Peyer's patch (tissue), 4 donors: ENCODE measurements at regions not wholly inside any gene's neighbourhood (a gene's known extent, or its start where the extent isn't known, plus 50 kb on each side); places are given as distances from the start of the nearest gene placed in this dataset.

Experiments used
- DNase-seq, 3 donors: peaks; one replicate each; pipeline ENCODE4 v3.0.0-alpha.2; 2017 to 2019
- H3K27ac ChIP-seq, 4 donors: fragments of 200-600 bp; sonication (generic); one replicate each; pipeline ENCODE4 v1.5.1; 2016 to 2019
- H3K27me3 ChIP-seq, 2 donors: fragments of 200-600 bp; sonication (generic); one replicate each; pipeline ENCODE4 v1.5.1; 2019
- H3K36me3 ChIP-seq, 3 donors: fragments of 200-600 bp; sonication (generic); one replicate each; pipeline ENCODE4 v1.5.1; 2016 to 2019
- H3K4me1 ChIP-seq, 4 donors: fragments of 200-600 bp; sonication (generic); one replicate each; pipeline ENCODE4 v1.5.1; 2016 to 2019
- H3K4me3 ChIP-seq, 4 donors: fragments of 200-600 bp; sonication (generic); 1 replicate in 3 of 4; 2 replicates in 1 of 4; pipeline ENCODE4 v1.5.1; 2016 to 2019; ENCODE audit warnings: mild to moderate bottlenecking in 1 of 4
- H3K9me3 ChIP-seq, 4 donors: fragments of 200-600 bp; sonication (generic); one replicate each; pipeline ENCODE4 v1.5.1; 2016 to 2019; ENCODE audit warnings: mild to moderate bottlenecking in 1 of 4
- POLR2A ChIP-seq, 2 donors: fragments of 450-650 bp; IDR thresholded peaks; one replicate each; pipeline ENCODE4 v1.5.1; 2017; ENCODE audit warnings: antibody characterized with exemption in 2 of 2, mild to moderate bottlenecking in 2 of 2, moderate library complexity in 2 of 2
- TF ChIP-seq, protein P1 (sequence below), 6 experiments: fragments of 450-650 bp in 4 of 6; fragments of 200-600 bp in 2 of 6; sonication (generic) in 1 of 6; IDR thresholded peaks; one replicate each; pipeline ENCODE4 v1.5.1; 2017 to 2019; ENCODE audit warnings: antibody characterized with exemption in 6 of 6, mild to moderate bottlenecking in 3 of 6, moderate library complexity in 1 of 6

DNA sequence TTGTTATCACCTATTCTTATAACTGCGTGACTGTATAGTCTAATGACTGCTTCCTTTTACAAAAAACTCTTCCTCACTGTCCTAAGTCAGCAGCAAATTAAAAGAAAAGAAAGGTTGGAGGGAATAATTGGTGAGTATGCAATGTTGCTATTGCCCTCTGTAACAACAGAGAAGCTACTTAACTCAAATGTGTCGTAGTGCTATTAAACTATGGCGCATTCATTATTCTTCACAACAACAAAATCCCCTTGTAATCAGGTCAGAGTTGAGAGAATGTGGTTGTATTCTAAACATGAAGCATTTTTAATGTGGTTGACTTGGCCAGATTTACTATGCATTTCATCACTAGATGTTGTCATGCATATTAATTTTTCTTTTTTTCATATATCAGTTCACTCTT is 897.8 kb upstream of the PHF14 start:
- no peak for DNase-seq
- Histone ChIP-seq H3K9me3 (peaks cover 0 to 3% (median 0%) of the 10 kb centered on the region in 4 donors), H3K27me3 (no peaks in the 10 kb centered on the region), H3K4me1 (no peaks in the 10 kb centered on the region), H3K27ac (no peak overlapping the region), H3K4me3 (no peak overlapping the region), H3K36me3 (no peaks in the 10 kb centered on the region)
- TF ChIP-seq, protein P1, sequence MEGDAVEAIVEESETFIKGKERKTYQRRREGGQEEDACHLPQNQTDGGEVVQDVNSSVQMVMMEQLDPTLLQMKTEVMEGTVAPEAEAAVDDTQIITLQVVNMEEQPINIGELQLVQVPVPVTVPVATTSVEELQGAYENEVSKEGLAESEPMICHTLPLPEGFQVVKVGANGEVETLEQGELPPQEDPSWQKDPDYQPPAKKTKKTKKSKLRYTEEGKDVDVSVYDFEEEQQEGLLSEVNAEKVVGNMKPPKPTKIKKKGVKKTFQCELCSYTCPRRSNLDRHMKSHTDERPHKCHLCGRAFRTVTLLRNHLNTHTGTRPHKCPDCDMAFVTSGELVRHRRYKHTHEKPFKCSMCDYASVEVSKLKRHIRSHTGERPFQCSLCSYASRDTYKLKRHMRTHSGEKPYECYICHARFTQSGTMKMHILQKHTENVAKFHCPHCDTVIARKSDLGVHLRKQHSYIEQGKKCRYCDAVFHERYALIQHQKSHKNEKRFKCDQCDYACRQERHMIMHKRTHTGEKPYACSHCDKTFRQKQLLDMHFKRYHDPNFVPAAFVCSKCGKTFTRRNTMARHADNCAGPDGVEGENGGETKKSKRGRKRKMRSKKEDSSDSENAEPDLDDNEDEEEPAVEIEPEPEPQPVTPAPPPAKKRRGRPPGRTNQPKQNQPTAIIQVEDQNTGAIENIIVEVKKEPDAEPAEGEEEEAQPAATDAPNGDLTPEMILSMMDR (IDR thresholded peaks at IDR 0.05): no peak

DNA sequence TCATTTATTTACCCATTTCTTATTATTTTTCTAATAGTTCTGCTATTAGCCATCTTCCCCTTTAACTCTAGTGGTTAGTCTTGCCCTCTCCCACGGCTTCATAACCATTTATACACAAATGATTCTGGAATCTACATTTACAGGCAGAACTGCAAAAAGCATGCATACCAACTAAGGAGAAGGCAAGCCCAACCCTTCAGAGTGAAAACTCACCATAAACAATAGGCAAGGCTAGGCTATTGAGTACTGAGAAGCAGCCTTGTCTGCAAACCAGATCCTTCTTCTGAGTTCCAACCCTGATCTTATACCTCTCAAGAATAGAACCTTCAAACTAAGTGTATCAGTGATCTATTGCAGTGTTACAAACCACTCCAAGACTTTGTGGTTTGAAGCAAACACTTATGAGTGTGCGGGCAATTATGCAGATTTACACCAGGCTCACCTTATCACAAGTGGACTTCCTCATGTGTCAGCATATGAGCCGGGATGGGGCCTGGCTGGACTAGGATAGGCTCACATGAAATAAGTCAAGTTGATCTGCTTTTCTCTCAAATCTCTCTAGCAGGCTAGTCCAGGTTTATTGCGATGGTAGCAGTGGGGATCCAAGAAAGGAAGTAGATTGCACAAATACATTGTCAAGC is 896.9 kb upstream of the PHF14 start:
- Histone ChIP-seq H3K27ac (no peak overlapping the region), H3K27me3 (no peaks in the 10 kb centered on the region), H3K9me3 (peaks cover 0 to 3% (median 0%) of the 10 kb centered on the region in 4 donors), H3K4me1 (no peaks in the 10 kb centered on the region), H3K36me3 (no peaks in the 10 kb centered on the region), H3K4me3 (no peak overlapping the region)
- DNase-seq: no peak
- no peak for TF ChIP-seq POLR2A (IDR thresholded peaks at IDR 0.05)
- TF ChIP-seq, protein P1 (IDR thresholded peaks at IDR 0.05): no peak

DNA sequence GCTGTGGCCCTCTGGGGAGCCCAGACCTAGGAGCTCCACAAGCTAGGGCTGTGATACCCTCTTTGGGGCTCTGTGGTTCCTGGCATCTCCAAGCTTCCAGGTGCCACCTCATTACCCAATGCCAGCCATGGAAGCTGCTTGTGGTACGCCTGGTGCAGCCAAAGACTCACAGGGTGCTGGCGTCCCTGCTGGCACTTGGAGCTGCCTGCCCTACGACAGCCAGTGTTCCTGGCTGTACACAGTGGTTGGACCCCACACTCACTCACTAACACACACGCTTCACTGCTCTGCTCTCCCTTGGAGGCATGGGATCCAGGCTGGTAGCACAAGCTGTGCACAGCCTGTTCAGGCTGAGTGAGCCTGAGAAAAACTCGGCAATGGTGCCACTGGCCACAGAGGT is 894.1 kb upstream of the PHF14 start:
- DNase-seq: no peak
- Histone ChIP-seq H3K4me1 (no peaks in the 10 kb centered on the region), H3K9me3 (peaks cover 0 to 3% (median 0%) of the 10 kb centered on the region in 4 donors), H3K4me3 (no peak overlapping the region), H3K27ac (no peak overlapping the region), H3K27me3 (no peaks in the 10 kb centered on the region), H3K36me3 (no peaks in the 10 kb centered on the region)
- TF ChIP-seq, protein P1 (IDR thresholded peaks at IDR 0.05): no peak
- TF ChIP-seq POLR2A (IDR thresholded peaks at IDR 0.05): no peak

DNA sequence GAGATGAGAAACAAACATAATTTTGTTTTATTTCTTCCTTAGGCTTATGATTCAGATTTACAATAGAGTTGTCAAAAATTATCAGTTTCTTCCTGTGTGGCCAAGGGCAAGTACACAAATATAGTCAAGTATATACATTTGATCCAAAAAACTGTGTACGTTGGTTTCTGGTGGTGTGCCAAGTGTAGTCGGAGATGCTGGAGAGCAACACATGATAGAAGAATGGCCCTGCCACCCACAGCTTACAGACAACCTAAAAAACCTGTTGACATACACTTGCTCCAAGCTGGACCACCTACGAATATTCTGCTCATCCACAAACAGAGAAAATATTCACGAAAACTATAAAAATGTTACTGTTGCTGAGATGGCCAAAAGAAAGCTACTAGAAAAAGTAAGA is 890.8 kb upstream of the PHF14 start:
- DNase-seq: no peak
- Histone ChIP-seq H3K27ac (no peak overlapping the region), H3K36me3 (no peaks in the 10 kb centered on the region), H3K9me3 (peaks cover 0 to 3% (median 0%) of the 10 kb centered on the region in 4 donors), H3K27me3 (no peaks in the 10 kb centered on the region), H3K4me3 (no peak overlapping the region), H3K4me1 (no peaks in the 10 kb centered on the region)
- no peak for TF ChIP-seq POLR2A (IDR thresholded peaks at IDR 0.05)
- TF ChIP-seq, protein P1 (IDR thresholded peaks at IDR 0.05): no peak

DNA sequence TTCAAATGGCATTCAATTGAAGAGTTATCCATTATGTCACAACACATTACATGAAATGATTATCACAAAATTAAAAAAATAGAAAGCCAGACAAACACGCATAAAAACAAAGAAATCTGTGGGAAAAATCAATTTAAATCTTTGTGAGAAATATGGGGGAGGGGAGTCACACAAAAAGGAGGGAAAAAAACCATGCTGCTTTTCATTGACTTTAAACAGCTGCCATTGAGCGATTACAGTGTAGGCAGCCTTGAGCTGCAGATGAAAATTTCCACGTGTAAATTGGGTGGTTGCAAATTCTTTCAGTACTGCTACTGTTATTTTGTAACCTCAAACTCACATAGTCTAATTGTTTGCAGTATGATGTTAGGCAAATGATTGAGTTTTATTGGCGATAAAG is 889.9 kb upstream of the PHF14 start:
- TF ChIP-seq, protein P1 (IDR thresholded peaks at IDR 0.05): no peak
- TF ChIP-seq POLR2A (IDR thresholded peaks at IDR 0.05): no peak
- no peak for DNase-seq
- H3K4me1 ChIP-seq: no peaks in the 10 kb centered on the region

DNA sequence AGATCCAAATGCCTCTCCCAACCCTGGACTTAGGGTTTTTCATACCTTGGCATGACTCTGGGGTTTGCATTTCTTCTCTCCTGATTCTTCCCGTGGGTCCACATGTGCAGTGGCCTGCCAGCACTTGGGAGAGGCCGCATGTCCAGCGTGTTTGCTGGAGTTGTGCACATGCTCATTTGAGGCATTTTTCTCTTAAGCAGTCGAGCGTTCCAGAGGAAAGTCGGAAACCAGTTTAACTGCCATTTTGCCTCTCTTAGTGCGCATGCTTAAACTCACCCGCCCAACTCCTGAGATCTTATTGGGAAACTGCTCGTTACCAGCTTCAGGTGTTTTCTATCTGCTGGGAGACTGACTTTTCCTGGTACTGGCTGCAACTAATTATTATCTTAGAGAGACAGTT is 888.4 kb upstream of the PHF14 start:
- no peaks in the 10 kb centered on the region for H3K9me3 ChIP-seq
- H3K36me3 ChIP-seq: no peaks in the 10 kb centered on the region
- no peak overlapping the region for H3K4me3 ChIP-seq
- no peaks in the 10 kb centered on the region for H3K4me1 ChIP-seq
- TF ChIP-seq, protein P1 (IDR thresholded peaks at IDR 0.05): no peak
- no peak for TF ChIP-seq POLR2A (IDR thresholded peaks at IDR 0.05)
- no peaks in the 10 kb centered on the region for H3K27me3 ChIP-seq
- no peak overlapping the region for H3K27ac ChIP-seq
- no peak for DNase-seq

More for the DNA sequence above, 889.9 kb upstream of the PHF14 start:
- no peaks in the 10 kb centered on the region for H3K27me3 ChIP-seq
- H3K27ac ChIP-seq: no peak overlapping the region
- no peaks in the 10 kb centered on the region for H3K36me3 ChIP-seq
- no peaks in the 10 kb centered on the region for H3K9me3 ChIP-seq
- H3K4me3 ChIP-seq: no peak overlapping the region
